IMR-90 (cell line): ENCODE measurements at regions not wholly inside any gene's neighbourhood (a gene's known extent, or its start where the extent isn't known, plus 50 kb on each side); places are given as distances from the start of the nearest gene placed in this dataset.

ENCODE experiments used
- ATAC-seq: fragments of 200-7000 bp; cut with Tn5 transposase; 2 replicates; pipeline ENCODE4 v1.9.1; 2020; ENCODE audit warnings: low read depth, mild to moderate bottlenecking, moderate library complexity
- BruUV-seq: library from RNA; stranded (reverse); fragments of 400-500 nt; replicated peaks from 2 replicates; lab custom pipeline; 2021; lab: Mats Ljungman, UMichigan
- CTCF ChIA-PET: fragments of 300-600 bp; formaldehyde crosslinking; extraction: SDS; loops from one replicate; lab custom pipeline; 2021; ENCODE audit warnings: antibody characterized with exemption; lab: Yijun Ruan, JAX
- POLR2A ChIA-PET: fragments of 300-600 bp; sonication (Branson Sonifier 250); formaldehyde crosslinking; loops from one replicate; lab custom pipeline; 2022; ENCODE audit warnings: antibody characterized with exemption; ENCODE audit not compliant: unreplicated experiment; lab: Charles Lee
- DNase-seq: peaks from one replicate; pipeline ENCODE4 v3.0.0; 2013
- H2AFZ ChIP-seq: replicated peaks from 2 replicates; pipeline ENCODE3; 2013; ENCODE audit warnings: low read length, mild to moderate bottlenecking; ENCODE audit not compliant: poor library complexity
- H2AK5ac ChIP-seq: 2 replicates; pipeline ENCODE4 v1.6.1; 2013; ENCODE audit warnings: low read depth, low read length, inconsistent platforms
- H2AK9ac ChIP-seq: replicated peaks from 2 replicates; pipeline ENCODE3; 2013; ENCODE audit warnings: mild to moderate bottlenecking, low read depth, low read length, moderate library complexity; ENCODE audit not compliant: poor library complexity
- H2BK120ac ChIP-seq: 2 replicates; pipeline ENCODE4 v1.6.1; 2013; ENCODE audit warnings: low read depth, low read length, inconsistent platforms
- H2BK15ac ChIP-seq: 3 replicates; pipeline ENCODE4 v1.6.1; 2013; ENCODE audit warnings: low read depth, low read length, inconsistent platforms
- H2BK20ac ChIP-seq: 2 replicates; pipeline ENCODE4 v1.6.1; 2013; ENCODE audit warnings: low read depth, mild to moderate bottlenecking, inconsistent platforms, low read length, moderate library complexity
- H2BK5ac ChIP-seq: 2 replicates; pipeline ENCODE4 v1.6.1; 2013; ENCODE audit warnings: mild to moderate bottlenecking, low read depth, low read length, inconsistent platforms; ENCODE audit not compliant: poor library complexity, severe bottlenecking
- H3K14ac ChIP-seq: replicated peaks from 2 replicates; pipeline ENCODE4 v1.6.1; 2013; ENCODE audit warnings: low read depth, low read length, inconsistent platforms
- H3K18ac ChIP-seq: 2 replicates; pipeline ENCODE4 v1.6.1; 2013; ENCODE audit warnings: low read depth, low read length, control low read depth
- H3K23ac ChIP-seq: 2 replicates; pipeline ENCODE4 v1.6.1; 2013; ENCODE audit warnings: low read depth, low read length, inconsistent platforms
- H3K27ac ChIP-seq: 2 replicates; pipeline ENCODE4 v1.5.1; 2013; ENCODE audit warnings: mild to moderate bottlenecking, control low read depth, low read length; ENCODE audit not compliant: insufficient read depth
- H3K27me3 ChIP-seq: 2 replicates; pipeline ENCODE4 v1.6.1; 2013; ENCODE audit warnings: low read length; ENCODE audit not compliant: control insufficient read depth, insufficient read depth
- H3K36me3 ChIP-seq: 2 replicates; pipeline ENCODE4 v1.6.1; 2013; ENCODE audit warnings: low read length, mixed read lengths; ENCODE audit not compliant: control insufficient read depth, insufficient read depth
- H3K4ac ChIP-seq: 2 replicates; pipeline ENCODE4 v1.6.1; 2013; ENCODE audit warnings: low read depth, low read length, inconsistent platforms
- H3K4me1 ChIP-seq: 2 replicates; pipeline ENCODE4 v1.6.1; 2013; ENCODE audit warnings: low read length, mixed read lengths; ENCODE audit not compliant: control insufficient read depth, insufficient read depth
- H3K4me2 ChIP-seq: 2 replicates; pipeline ENCODE4 v1.6.1; 2013; ENCODE audit warnings: low read depth, mild to moderate bottlenecking, control low read depth, low read length, moderate library complexity
- H3K4me3 ChIP-seq: 2 replicates; pipeline ENCODE4 v1.5.1; 2013; ENCODE audit warnings: low read depth, mild to moderate bottlenecking, control low read depth, low read length, moderate library complexity; ENCODE audit not compliant: insufficient read depth
- H3K56ac ChIP-seq: 2 replicates; pipeline ENCODE4 v1.6.1; 2013; ENCODE audit warnings: low read length, inconsistent platforms; ENCODE audit not compliant: insufficient read depth; ENCODE audit errors: extremely low read depth
- H3K79me1 ChIP-seq, 2 experiments: 2 replicates each; pipeline ENCODE4 v1.6.1; 2013; ENCODE audit warnings: low read length in 2 of 2, inconsistent platforms in 1 of 2, low read depth in 1 of 2
- H3K9ac ChIP-seq: 2 replicates; pipeline ENCODE4 v1.6.1; 2013; ENCODE audit warnings: low read depth, low read length, control low read depth
- H3K9me1 ChIP-seq: 2 replicates; pipeline ENCODE4 v1.6.1; 2013; ENCODE audit warnings: low read length, inconsistent platforms; ENCODE audit not compliant: insufficient read depth
- H3K9me3 ChIP-seq: 2 replicates; pipeline ENCODE4 v1.6.1; 2013; ENCODE audit warnings: low read length; ENCODE audit not compliant: control insufficient read depth, insufficient read depth
- H4K20me1 ChIP-seq: 2 replicates; pipeline ENCODE4 v1.6.1; 2013; ENCODE audit warnings: low read length, inconsistent platforms; ENCODE audit not compliant: insufficient read depth
- H4K5ac ChIP-seq: 2 replicates; pipeline ENCODE4 v1.6.1; 2013; ENCODE audit warnings: mild to moderate bottlenecking, low read depth, low read length, control low read depth
- H4K8ac ChIP-seq, 2 experiments: 2 replicates each; pipeline ENCODE4 v1.6.1; 2013; ENCODE audit warnings: low read depth in 2 of 2, low read length in 2 of 2, control low read depth in 1 of 2, inconsistent platforms in 1 of 2
- H4K91ac ChIP-seq: 2 replicates; pipeline ENCODE4 v1.6.1; 2013; ENCODE audit warnings: low read depth, low read length, inconsistent platforms; ENCODE audit not compliant: insufficient read depth
- BHLHE40 ChIP-seq: fragments of 150-350 bp; IDR thresholded peaks from 2 replicates; pipeline ENCODE4 v1.6.1; 2016; ENCODE audit warnings: mild to moderate bottlenecking, low read depth, low read length
- CEBPB ChIP-seq: IDR thresholded peaks from 2 replicates; pipeline ENCODE4 v1.6.1; 2012; ENCODE audit warnings: low read depth, low read length, improper control_type of control experiment
- FOS ChIP-seq: fragments of 150-350 bp; IDR thresholded peaks from 2 replicates; pipeline ENCODE4 v1.6.1; 2016; ENCODE audit warnings: low read depth, low read length
- MAFK ChIP-seq: IDR thresholded peaks from 2 replicates; pipeline ENCODE4 v1.6.1; 2012; ENCODE audit warnings: low read depth, low read length, improper control_type of control experiment
- MAZ ChIP-seq: IDR thresholded peaks from 2 replicates; pipeline ENCODE4 v1.6.1; 2012; ENCODE audit warnings: low read depth, mild to moderate bottlenecking, low read length, improper control_type of control experiment, moderate library complexity, borderline replicate concordance
- NFE2L2 ChIP-seq: fragments of 150-350 bp; IDR thresholded peaks from 2 replicates; pipeline ENCODE4 v1.6.1; 2016; ENCODE audit warnings: low read depth, mild to moderate bottlenecking, low read length
- RAD21 ChIP-seq: IDR thresholded peaks from 2 replicates; pipeline ENCODE4 v1.6.1; 2012; ENCODE audit warnings: low read length, improper control_type of control experiment
- WGBS, 2 experiments: methylation state at CpG; one replicate each; pipeline versions ENCODE4 v1.1.5 to v1.1.7; 2013; ENCODE audit warnings: missing lambda C conversion rate in 2 of 2; ENCODE audit not compliant: insufficient read length in 1 of 2; ENCODE audit errors: extremely low coverage in 2 of 2; 5-methylcytosine and 5-hydroxymethylcytosine counted together
- dilution Hi-C: fragments of 300-500 bp; cut with HindIII; formaldehyde crosslinking; loops from one replicate; pipeline ENCODE4 v1.14.3; 2018; ENCODE audit warnings: low sequenced_read_pairs; ENCODE audit not compliant: unreplicated experiment
- in situ Hi-C: fragments of 300-500 bp; cut with MboI; formaldehyde crosslinking; loops from 3 replicates; pipeline ENCODE4 v1.14.3; 2019; ENCODE audit warnings: low sequenced_read_pairs, inconsistent platforms, mixed read lengths
- intact Hi-C: fragments of 100-400 bp; cut with micrococcal nuclease; formaldehyde crosslinking; loops from 2 replicates; pipeline ENCODE4 v1.10.0; 2022

- Histone ChIP-seq H4K20me1 (no peaks in the 10 kb centered on the region), H3K27ac (peak overlapping the region; percentile 93; the same call in 1 of the 2 replicates), H3K23ac (peak overlapping the region; percentile 87; the same call in 1 of the 2 replicates), H3K36me3 (no peaks in the 10 kb centered on the region), H2BK15ac (peak overlapping the region; percentile 88), H3K9me1 (no peaks in the 10 kb centered on the region), H2BK20ac (peak overlapping the region; percentile 99), H3K56ac (peak overlapping the region; percentile 97), H3K4me3 (no peak overlapping the region), H3K4me2 (peak overlapping the region; percentile 22; the same call in 1 of the 2 replicates), H2BK5ac (peak overlapping the region; percentile 99), H3K79me1 (no peaks in the 10 kb centered on the region), H2AFZ (peak overlapping the region; percentile 78), H2AK9ac (no peak overlapping the region), H4K91ac (peak overlapping the region; percentile 97), H2AK5ac (no peak overlapping the region), H2BK120ac (peak overlapping the region; percentile 100), H3K9me3 (no peaks in the 10 kb centered on the region), H3K18ac (peak overlapping the region; percentile 99), H4K5ac (no peak overlapping the region; the same call in 1 of the 2 replicates), H3K14ac (peak overlapping the region; percentile 91; the same call in 1 of the 2 replicates), H3K9ac (peak overlapping the region; percentile 4; the same call in 1 of the 2 replicates), H3K4ac (peak overlapping the region; percentile 97), H4K8ac (peak overlapping the region; percentile 96 to 98), H3K4me1 (peaks cover 3% of the 10 kb centered on the region; the same call in 1 of the 2 replicates), H3K27me3 (no peaks in the 10 kb centered on the region)
- POLR2A ChIA-PET: interaction anchor here (0.6 kb wide), 1 partner anchor 105 kb away, joined by 4 read pairs; no protein-coding TSS in a partner anchor
- intact Hi-C loops: no loop called here
- in situ Hi-C loops: no loop called here
- CTCF ChIA-PET: no interaction called here
- WGBS, 2 experiments: no CpG with 5 or more reads among the region's 6 CpGs
- DNase-seq (peak; percentile 86), ATAC-seq (peak; percentile 90)
- BruUV-seq: no TSS peak
- TF ChIP-seq RAD21 (peak; percentile 3; the same call in 1 of the 2 replicates), CEBPB (peak; percentile 84), MAFK (no peak), MAZ (0 out of 2 replicates have a peak, but pooled peaks have one; percentile 15), BHLHE40 (no peak), NFE2L2 (no peak), FOS (0 out of 2 replicates have a peak, but pooled peaks have one; percentile 30)
- dilution Hi-C loops: no loop called here
These were observed 145.6 kb downstream of the TBX18 start for GRCh38 chr6:84618836-84619235.
